Tibial nerve (tissue), 3 donors: ENCODE measurements at regions not wholly inside any gene's neighbourhood (a gene's known extent, or its start where the extent isn't known, plus 50 kb on each side); places are given as distances from the start of the nearest gene placed in this dataset.

Experiments used
- CTCF ChIP-seq, 5 experiments: fragments of 200-600 bp in 3 of 5; fragments of 450-650 bp in 2 of 5; sonication (generic) in 3 of 5; IDR thresholded peaks; one replicate each; pipeline ENCODE4 v1.5.1; 2016 to 2019; ENCODE audit warnings: antibody characterized with exemption in 5 of 5, mild to moderate bottlenecking in 3 of 5, moderate library complexity in 2 of 5
- POLR2A ChIP-seq, 2 donors: fragments of 450-650 bp; IDR thresholded peaks; one replicate each; pipeline ENCODE4 v1.6.1; 2017; ENCODE audit warnings: antibody characterized with exemption in 2 of 2, mild to moderate bottlenecking in 2 of 2, moderate library complexity in 2 of 2

GRCh38 chr18:63062246-63062645, 257.3 kb downstream of the BCL2 start:
- no peak for TF ChIP-seq CTCF (IDR thresholded peaks at IDR 0.05)
- TF ChIP-seq POLR2A (IDR thresholded peaks at IDR 0.05) = no peak
